Pancreas (tissue), 10 donors: ENCODE measurements at regions not wholly inside any gene's neighbourhood (a gene's known extent, or its start where the extent isn't known, plus 50 kb on each side); places are given as distances from the start of the nearest gene placed in this dataset.

ENCODE experiments used
- ATAC-seq, 4 donors: fragments of 200-7000 bp; cut with Tn5 transposase; one replicate each; pipeline versions ENCODE4 v1.8.0 to v1.9.1; 2020; ENCODE audit warnings: mild to moderate bottlenecking in 4 of 4, moderate library complexity in 4 of 4
- DNase-seq, 6 donors: peaks; one replicate each; pipeline ENCODE4 v3.0.0-alpha.2; 2020
- FAIRE-seq: peaks from 2 replicates; lab custom pipeline; 2012; peaks lifted over from hg19 to GRCh38; lab: Jason Lieb, UNC
- H3K27ac ChIP-seq, 4 donors: fragments of 200-600 bp; sonication (generic); 1 replicate in 3 of 4; 2 replicates in 1 of 4; pipeline versions ENCODE4 v1.5.0 to v1.8.0; 2020
- H3K27me3 ChIP-seq, 4 donors: fragments of 200-600 bp; one replicate each; pipeline ENCODE4 v1.8.0; 2021
- H3K36me3 ChIP-seq, 3 donors: fragments of 200-600 bp; sonication (generic) in 1 of 3; one replicate each; pipeline versions ENCODE4 v1.5.0 to v1.8.0; 2020 to 2021
- H3K4me1 ChIP-seq, 3 donors: fragments of 200-600 bp; one replicate each; pipeline ENCODE4 v1.8.0; 2021
- H3K4me3 ChIP-seq, 4 donors: fragments of 200-600 bp; sonication (generic) in 2 of 4; one replicate each; pipeline versions ENCODE4 v1.5.0 to v1.8.0; 2020 to 2021
- H3K9me3 ChIP-seq, 4 donors: fragments of 200-600 bp; one replicate each; pipeline ENCODE4 v1.8.0; 2021
- CTCF ChIP-seq, 4 donors: fragments of 200-600 bp; sonication (generic) in 3 of 4; IDR thresholded peaks; one replicate each; pipeline versions ENCODE4 v1.5.0 to v1.8.0; 2021; ENCODE audit warnings: antibody characterized with exemption in 4 of 4
- WGBS, 2 donors: extraction: QIAGEN DNeasy Blood & Tissue Kit; methylation state at CpG; one replicate each; pipeline ENCODE4 v1.1.7; 2013; 5-methylcytosine and 5-hydroxymethylcytosine counted together
- intact Hi-C, 3 donors: fragments of 100-400 bp; cut with DNase I; formaldehyde crosslinking; loops; one replicate each; pipeline versions ENCODE4 v1.11.1 to v1.14.2; 2022
- donor health status: healthy with polysubstance abuse.
- donor health status: DM: no; HTN: no; CAD: no; lungs with moderate emphysema.
- donor health status: DM: no; HTN: no; CAD: no.
- donor health status: control.
- donor health status: control.
- donor health status: Bipolar disorder and iron deficiency.
- donor health status: DM: yes; HTN: yes; CAD: no.
- donor health status: DM: no; HTN: no; CAD: no.
- donor health status: DM: no; HTN: no; CAD: no.
- donor health status: DM: yes; HTN: yes; CAD: no.

- no peaks in the 10 kb centered on the region for H3K4me1 ChIP-seq
- no peaks in the 10 kb centered on the region for H3K36me3 ChIP-seq
- TF ChIP-seq CTCF (IDR thresholded peaks at IDR 0.05), result no peak
- no peaks in the 10 kb centered on the region for H3K27me3 ChIP-seq
- no peak overlapping the region for H3K4me3 ChIP-seq
- DNase-seq (no peak), ATAC-seq (no peak), FAIRE-seq (no peak)
- 60 to 70% methylated on average over 6 of the region's 6 CpGs for WGBS, 2 donors
- no peaks in the 10 kb centered on the region for H3K9me3 ChIP-seq
- no peak overlapping the region for H3K27ac ChIP-seq
- intact Hi-C loops, result no loop called here
Observed at GRCh38 chr20:61002090-61002489, 250.0 kb upstream of the CDH4 start.

DNA sequence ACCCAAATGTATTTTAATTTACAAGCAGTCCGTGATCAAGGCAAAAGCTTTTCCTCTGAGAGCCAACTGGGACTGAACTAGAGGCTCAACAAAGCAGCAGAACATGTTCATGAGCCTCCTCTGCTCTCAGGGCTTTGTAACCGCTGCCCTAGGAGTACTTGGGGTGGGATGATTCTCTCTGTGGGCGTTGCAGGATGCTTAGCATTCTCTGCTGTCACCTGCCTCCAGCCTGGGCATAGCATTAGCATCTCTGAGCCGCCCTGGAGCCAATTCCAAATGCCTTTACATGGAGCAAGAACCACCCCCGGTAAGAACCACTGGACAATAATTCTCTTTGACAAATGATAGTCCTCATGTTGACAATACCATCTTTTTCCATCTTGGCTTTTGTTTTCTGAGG, 237.6 kb upstream of the CDH4 start:
- ATAC-seq (no peak), DNase-seq (no peak), FAIRE-seq (no peak)
- Histone ChIP-seq H3K27me3 (no peaks in the 10 kb centered on the region), H3K4me1 (no peaks in the 10 kb centered on the region), H3K36me3 (no peaks in the 10 kb centered on the region), H3K27ac (no peak overlapping the region), H3K4me3 (no peak overlapping the region), H3K9me3 (no peaks in the 10 kb centered on the region)
- TF ChIP-seq CTCF (IDR thresholded peaks at IDR 0.05), result no peak
- WGBS, 2 donors, result 28 to 29% methylated on average over 5 of the region's 5 CpGs
- intact Hi-C loops, result no loop called here

DNA sequence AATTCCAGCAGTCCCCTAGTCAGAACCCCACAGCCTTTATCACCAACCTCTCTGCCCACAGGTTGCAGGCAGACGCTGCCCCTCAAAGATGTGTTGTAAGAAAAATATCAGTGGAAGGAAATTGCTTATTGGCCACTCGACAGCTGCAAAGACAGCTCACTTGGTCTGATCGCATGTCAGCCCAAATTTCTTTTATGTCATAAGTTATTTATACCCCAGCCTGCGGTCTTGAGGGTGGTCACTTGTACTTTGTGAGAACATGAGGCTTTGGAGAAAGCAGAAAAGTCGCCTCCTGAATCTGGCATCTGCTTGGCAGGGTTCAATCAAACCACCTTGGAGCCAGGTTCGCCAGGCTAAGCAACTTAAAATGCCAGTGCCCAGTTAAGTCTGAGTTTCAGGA, 236.5 kb upstream of the CDH4 start:
- Histone ChIP-seq H3K36me3 (no peaks in the 10 kb centered on the region), H3K9me3 (no peaks in the 10 kb centered on the region), H3K4me3 (no peak overlapping the region), H3K4me1 (no peaks in the 10 kb centered on the region), H3K27me3 (no peaks in the 10 kb centered on the region), H3K27ac (no peak overlapping the region)
- intact Hi-C loops, result no loop called here
- no peak for DNase-seq
- no peak for FAIRE-seq
- no peak for ATAC-seq
- 44 to 58% methylated on average over 6 of the region's 6 CpGs for WGBS, 2 donors
- no peak for TF ChIP-seq CTCF (IDR thresholded peaks at IDR 0.05)

DNA sequence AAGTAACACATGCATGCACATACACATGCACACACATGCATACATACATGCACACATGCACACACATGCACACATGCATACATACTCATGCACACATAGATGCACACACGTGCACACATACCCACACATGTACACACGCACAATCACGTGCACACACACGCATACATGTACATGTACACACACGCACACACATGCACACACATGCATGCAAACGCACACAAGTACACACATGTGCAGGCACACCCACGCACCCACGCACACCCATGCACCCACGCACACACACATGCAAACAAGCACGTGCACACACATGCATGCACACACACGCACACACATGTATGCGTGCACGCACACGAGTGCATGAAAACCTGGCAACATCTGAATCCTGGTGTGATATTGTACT, 232.7 kb upstream of the CDH4 start:
- DNase-seq (no peak), FAIRE-seq (no peak), ATAC-seq (no peak)
- Histone ChIP-seq H3K4me3 (no peak overlapping the region), H3K36me3 (no peaks in the 10 kb centered on the region), H3K4me1 (no peaks in the 10 kb centered on the region), H3K27me3 (no peaks in the 10 kb centered on the region), H3K9me3 (no peaks in the 10 kb centered on the region), H3K27ac (no peak overlapping the region)
- intact Hi-C loops, result no loop called here
- WGBS, 2 donors, result 68 to 84% methylated on average over 14 of the region's 14 CpGs
- no peak for TF ChIP-seq CTCF (IDR thresholded peaks at IDR 0.05)

DNA sequence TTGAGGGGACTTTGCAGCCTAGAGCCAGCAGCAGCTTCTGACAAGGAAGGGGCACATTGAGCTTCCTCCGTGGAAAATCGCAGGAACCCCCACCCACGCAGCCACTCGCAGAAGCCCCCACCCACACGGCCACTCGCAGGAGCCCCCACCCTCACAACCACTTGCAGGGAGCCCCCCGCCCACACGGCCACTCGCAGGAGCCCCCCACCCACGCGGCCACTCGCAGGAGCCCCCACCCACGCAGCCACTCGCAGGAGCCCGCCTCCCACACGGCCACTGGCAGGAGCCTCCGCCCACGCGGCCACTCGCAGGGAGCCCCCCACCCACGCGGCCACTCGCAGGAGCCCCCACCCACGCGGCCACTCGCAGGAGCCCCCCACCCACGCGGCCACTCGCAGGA, 228.4 kb upstream of the CDH4 start:
- no peak for TF ChIP-seq CTCF (IDR thresholded peaks at IDR 0.05)
- no peak for ATAC-seq
- intact Hi-C loops, result no loop called here
- no peak for FAIRE-seq
- Histone ChIP-seq H3K27me3 (no peaks in the 10 kb centered on the region), H3K4me3 (no peak overlapping the region), H3K27ac (no peak overlapping the region), H3K9me3 (no peaks in the 10 kb centered on the region), H3K4me1 (no peaks in the 10 kb centered on the region), H3K36me3 (no peaks in the 10 kb centered on the region)
- no peak for DNase-seq
- WGBS, 2 donors, result 68% methylated on average over 15 to 22 of the region's 29 CpGs
